OCI-LY1 (cell line): ENCODE measurements at regions not wholly inside any gene's neighbourhood (a gene's known extent, or its start where the extent isn't known, plus 50 kb on each side); places are given as distances from the start of the nearest gene placed in this dataset.

Source experiments
- H2AFZ ChIP-seq: fragments of 200-600 bp; sonication (generic), shearing (Covaris generic); 2 replicates; pipeline ENCODE4 v1.6.0; 2014; ENCODE audit warnings: antibody characterized with exemption, mild to moderate bottlenecking, low read length
- H3F3A ChIP-seq: fragments of 200-600 bp; sonication (generic), shearing (Covaris generic); 2 replicates; pipeline ENCODE4 v1.6.0; 2014; ENCODE audit warnings: mild to moderate bottlenecking, antibody characterized with exemption, low read length, moderate library complexity; ENCODE audit not compliant: insufficient read depth
- H3K27ac ChIP-seq: fragments of 200-600 bp; sonication (generic); 2 replicates; pipeline ENCODE4 v1.5.1; 2014; ENCODE audit warnings: low read length, mixed run types, mild to moderate bottlenecking, low read depth; ENCODE audit not compliant: poor library complexity, severe bottlenecking
- H3K27me3 ChIP-seq: fragments of 200-600 bp; sonication (generic); 2 replicates; pipeline ENCODE4 v1.6.0; 2014; ENCODE audit warnings: antibody characterized with exemption, mild to moderate bottlenecking, low read length, moderate library complexity; ENCODE audit not compliant: insufficient read depth
- H3K36me3 ChIP-seq: fragments of 200-600 bp; sonication (generic); 2 replicates; pipeline ENCODE4 v1.6.1; 2014; ENCODE audit warnings: mild to moderate bottlenecking, antibody characterized with exemption, low read length, moderate library complexity, mixed read lengths; ENCODE audit not compliant: insufficient read depth
- H3K4me1 ChIP-seq: fragments of 200-600 bp; sonication (generic); 2 replicates; pipeline ENCODE4 v1.5.1; 2014; ENCODE audit warnings: mild to moderate bottlenecking, low read length, moderate library complexity; ENCODE audit not compliant: insufficient read depth, severe bottlenecking
- H3K4me2 ChIP-seq: fragments of 200-600 bp; sonication (generic), shearing (Covaris generic); 2 replicates; pipeline ENCODE4 v1.6.1; 2014; ENCODE audit warnings: low read length
- H3K4me3 ChIP-seq: fragments of 200-600 bp; sonication (generic); 2 replicates; pipeline ENCODE4 v1.5.1; 2014; ENCODE audit warnings: low read length, low read depth, mild to moderate bottlenecking, mixed read lengths; ENCODE audit not compliant: poor library complexity, severe bottlenecking
- H3K79me2 ChIP-seq: fragments of 200-600 bp; shearing (Covaris generic); 2 replicates; pipeline ENCODE4 v1.6.1; 2016; ENCODE audit warnings: mixed run types, low read length, mixed read lengths; ENCODE audit not compliant: insufficient read depth
- H3K9ac ChIP-seq: fragments of 200-600 bp; sonication (generic), shearing (Covaris generic); 2 replicates; pipeline ENCODE4 v1.6.1; 2014; ENCODE audit warnings: mild to moderate bottlenecking, low read length, mixed read lengths
- H3K9me2 ChIP-seq: fragments of 200-600 bp; sonication (generic), shearing (Covaris generic); 2 replicates; pipeline ENCODE4 v1.6.1; 2014; ENCODE audit warnings: low read depth, mild to moderate bottlenecking, low read length, mixed read lengths
- H3K9me3 ChIP-seq: fragments of 200-600 bp; shearing (Covaris generic); 2 replicates; pipeline ENCODE4 v1.6.1; 2014; ENCODE audit warnings: low read length, mixed read lengths
- H4K20me1 ChIP-seq: fragments of 200-600 bp; sonication (generic), shearing (Covaris generic); 2 replicates; pipeline ENCODE4 v1.6.0; 2016; ENCODE audit warnings: mild to moderate bottlenecking, low read length; ENCODE audit not compliant: insufficient read depth
- EZH2 ChIP-seq: fragments of 200-600 bp; sonication (generic), shearing (Covaris generic); IDR thresholded peaks from 2 replicates; pipeline ENCODE4 v1.8.0; 2017; ENCODE audit warnings: borderline replicate concordance, mixed run types, mild to moderate bottlenecking, antibody characterized with exemption, low read length, moderate library complexity, mixed read lengths
- TF ChIP-seq, protein P1 (sequence below): fragments of 200-600 bp; sonication (generic), shearing (Covaris generic); IDR thresholded peaks from 2 replicates; pipeline ENCODE4 v1.5.1; 2017; ENCODE audit warnings: mild to moderate bottlenecking, antibody characterized with exemption, low read length, moderate library complexity, mixed read lengths

- Histone ChIP-seq H3K4me1 (no peaks in the 10 kb centered on the region), H3K9ac (no peak overlapping the region), H3K27me3 (no peaks in the 10 kb centered on the region), H4K20me1 (no peaks in the 10 kb centered on the region), H3K27ac (no peak overlapping the region), H3K4me2 (no peak overlapping the region), H3F3A (no peaks in the 10 kb centered on the region), H3K9me3 (no peaks in the 10 kb centered on the region), H3K36me3 (no peaks in the 10 kb centered on the region), H2AFZ (no peak overlapping the region), H3K4me3 (no peak overlapping the region), H3K79me2 (no peaks in the 10 kb centered on the region), H3K9me2 (no peaks in the 10 kb centered on the region)
- TF ChIP-seq, protein P1, sequence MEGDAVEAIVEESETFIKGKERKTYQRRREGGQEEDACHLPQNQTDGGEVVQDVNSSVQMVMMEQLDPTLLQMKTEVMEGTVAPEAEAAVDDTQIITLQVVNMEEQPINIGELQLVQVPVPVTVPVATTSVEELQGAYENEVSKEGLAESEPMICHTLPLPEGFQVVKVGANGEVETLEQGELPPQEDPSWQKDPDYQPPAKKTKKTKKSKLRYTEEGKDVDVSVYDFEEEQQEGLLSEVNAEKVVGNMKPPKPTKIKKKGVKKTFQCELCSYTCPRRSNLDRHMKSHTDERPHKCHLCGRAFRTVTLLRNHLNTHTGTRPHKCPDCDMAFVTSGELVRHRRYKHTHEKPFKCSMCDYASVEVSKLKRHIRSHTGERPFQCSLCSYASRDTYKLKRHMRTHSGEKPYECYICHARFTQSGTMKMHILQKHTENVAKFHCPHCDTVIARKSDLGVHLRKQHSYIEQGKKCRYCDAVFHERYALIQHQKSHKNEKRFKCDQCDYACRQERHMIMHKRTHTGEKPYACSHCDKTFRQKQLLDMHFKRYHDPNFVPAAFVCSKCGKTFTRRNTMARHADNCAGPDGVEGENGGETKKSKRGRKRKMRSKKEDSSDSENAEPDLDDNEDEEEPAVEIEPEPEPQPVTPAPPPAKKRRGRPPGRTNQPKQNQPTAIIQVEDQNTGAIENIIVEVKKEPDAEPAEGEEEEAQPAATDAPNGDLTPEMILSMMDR, result no peak
- no peak for TF ChIP-seq EZH2
These were observed 553.0 kb downstream of the PTPRU start for GRCh38 chr1:29789221-29789909.

- Histone ChIP-seq H2AFZ (no peak overlapping the region), H3K9ac (no peak overlapping the region), H4K20me1 (no peaks in the 10 kb centered on the region), H3K4me1 (no peaks in the 10 kb centered on the region), H3K4me2 (no peak overlapping the region), H3K9me3 (no peaks in the 10 kb centered on the region), H3K4me3 (no peak overlapping the region), H3K27ac (no peak overlapping the region), H3K79me2 (no peaks in the 10 kb centered on the region), H3K27me3 (no peaks in the 10 kb centered on the region), H3K9me2 (no peaks in the 10 kb centered on the region), H3K36me3 (no peaks in the 10 kb centered on the region), H3F3A (no peaks in the 10 kb centered on the region)
- TF ChIP-seq, protein P1, result no peak
- TF ChIP-seq EZH2, result no peak
These were observed 550.7 kb downstream of the PTPRU start for GRCh38 chr1:29786791-29787732.

- Histone ChIP-seq H3K27me3 (no peaks in the 10 kb centered on the region), H2AFZ (no peak overlapping the region), H3K27ac (no peak overlapping the region), H3K79me2 (no peaks in the 10 kb centered on the region), H3K4me3 (no peak overlapping the region), H3K36me3 (no peaks in the 10 kb centered on the region), H4K20me1 (no peaks in the 10 kb centered on the region), H3K4me1 (no peaks in the 10 kb centered on the region), H3K9ac (no peak overlapping the region), H3F3A (no peaks in the 10 kb centered on the region), H3K9me2 (no peaks in the 10 kb centered on the region), H3K9me3 (no peaks in the 10 kb centered on the region), H3K4me2 (no peak overlapping the region)
- TF ChIP-seq EZH2, result no peak
- TF ChIP-seq, protein P1, result no peak
These were observed 549.9 kb downstream of the PTPRU start for GRCh38 chr1:29786195-29786594.
